PC-9 (cell line): ENCODE measurements at regions not wholly inside any gene's neighbourhood (a gene's known extent, or its start where the extent isn't known, plus 50 kb on each side); places are given as distances from the start of the nearest gene placed in this dataset.

ENCODE experiments used
- EZH2 ChIP-seq: fragments of 200-600 bp; sonication (generic); IDR thresholded peaks from 2 replicates; pipeline ENCODE4 v1.8.0; 2017; ENCODE audit warnings: antibody characterized with exemption, low read depth
- TF ChIP-seq, protein P1 (sequence below): fragments of 200-600 bp; sonication (generic); conservative IDR thresholded peaks from 2 replicates; pipeline ENCODE4 v1.6.1; 2017; ENCODE audit warnings: mixed run types, antibody characterized with exemption, mild to moderate bottlenecking, moderate library complexity

DNA sequence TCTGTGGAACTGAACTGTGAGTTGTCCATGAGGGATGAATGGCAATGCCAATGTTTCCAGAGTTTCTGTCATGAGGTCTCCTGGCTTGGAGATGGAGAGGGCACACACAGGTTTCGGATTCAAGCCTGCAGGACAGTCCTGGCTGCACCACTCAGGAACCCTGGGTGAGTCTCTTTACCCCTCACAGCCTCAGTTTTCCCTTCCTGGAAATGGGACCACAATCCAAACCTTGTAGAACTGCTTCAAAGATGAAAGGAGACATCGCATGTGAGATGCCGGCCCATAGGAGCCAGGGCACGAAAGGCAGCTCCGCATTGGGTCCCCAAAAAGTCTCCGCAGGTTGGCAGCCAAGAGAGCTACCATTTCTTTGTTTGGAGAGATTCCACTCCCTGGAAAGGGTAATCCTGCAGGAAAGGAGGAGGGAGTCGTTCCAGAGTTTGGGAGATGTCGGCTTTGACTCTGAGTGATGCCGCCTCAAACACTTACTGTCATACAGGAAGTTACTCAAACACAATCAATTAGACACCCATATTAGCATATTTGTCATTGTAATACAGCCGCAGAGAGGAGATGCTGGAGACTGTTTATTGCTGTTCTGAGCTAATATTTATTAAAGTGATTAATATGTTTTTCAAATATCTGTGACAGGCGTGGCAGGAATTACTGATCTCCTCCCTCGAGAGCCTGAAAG is 318.3 kb downstream of the MN1 start:
- TF ChIP-seq, protein P1, sequence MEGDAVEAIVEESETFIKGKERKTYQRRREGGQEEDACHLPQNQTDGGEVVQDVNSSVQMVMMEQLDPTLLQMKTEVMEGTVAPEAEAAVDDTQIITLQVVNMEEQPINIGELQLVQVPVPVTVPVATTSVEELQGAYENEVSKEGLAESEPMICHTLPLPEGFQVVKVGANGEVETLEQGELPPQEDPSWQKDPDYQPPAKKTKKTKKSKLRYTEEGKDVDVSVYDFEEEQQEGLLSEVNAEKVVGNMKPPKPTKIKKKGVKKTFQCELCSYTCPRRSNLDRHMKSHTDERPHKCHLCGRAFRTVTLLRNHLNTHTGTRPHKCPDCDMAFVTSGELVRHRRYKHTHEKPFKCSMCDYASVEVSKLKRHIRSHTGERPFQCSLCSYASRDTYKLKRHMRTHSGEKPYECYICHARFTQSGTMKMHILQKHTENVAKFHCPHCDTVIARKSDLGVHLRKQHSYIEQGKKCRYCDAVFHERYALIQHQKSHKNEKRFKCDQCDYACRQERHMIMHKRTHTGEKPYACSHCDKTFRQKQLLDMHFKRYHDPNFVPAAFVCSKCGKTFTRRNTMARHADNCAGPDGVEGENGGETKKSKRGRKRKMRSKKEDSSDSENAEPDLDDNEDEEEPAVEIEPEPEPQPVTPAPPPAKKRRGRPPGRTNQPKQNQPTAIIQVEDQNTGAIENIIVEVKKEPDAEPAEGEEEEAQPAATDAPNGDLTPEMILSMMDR: no peak
- no peak for TF ChIP-seq EZH2
